ENCODE measurements at regions not wholly inside any gene's neighbourhood (a gene's known extent, or its start where the extent isn't known, plus 50 kb on each side); places are given as distances from the start of the nearest gene placed in this dataset.

- ATAC-seq (no peak), DNase-seq (no peak)
- Mint-ChIP-seq H3K4me1 (peaks cover 0 to 4% of the 10 kb centered on the region in 2 donors), H3K9me3 (peaks cover 2 to 4% of the 10 kb centered on the region in 2 donors), H3K36me3 (no peaks in the 10 kb centered on the region), H3K4me3 (no peak overlapping the region), H3K27ac (no peak overlapping the region), H3K27me3 (ENCODE audit: low read depth in 2 of 2) (peaks cover 0 to 3% of the 10 kb centered on the region in 2 donors)
- 82% methylated on average over 4 of the region's 5 CpGs for WGBS (ENCODE audit: insufficient coverage)
- intact Hi-C loops (cut with micrococcal nuclease), result no loop called here
- no peaks in the 10 kb centered on the region for H3K36me3 ChIP-seq (ENCODE audit: control insufficient read depth, insufficient read depth, low read length)
- no peak overlapping the region for H3K27ac ChIP-seq (ENCODE audit: low read length)
- no peak overlapping the region for H3K4me3 ChIP-seq (ENCODE audit: low read length)
- no peaks in the 10 kb centered on the region for H3K9me3 ChIP-seq (ENCODE audit: control insufficient read depth, insufficient read depth, low read length)
- H3K27me3 ChIP-seq (ENCODE audit: control insufficient read depth, insufficient read depth, low read length), result no peaks in the 10 kb centered on the region
- H3K4me1 ChIP-seq (ENCODE audit: control insufficient read depth, insufficient read depth, low read length), result no peaks in the 10 kb centered on the region
- TF ChIP-seq CTCF (IDR thresholded peaks at IDR 0.05), result no peak
Measured at GRCh38 chr15:35648941-35649340, 103.0 kb upstream of the DPH6 start.

- Histone ChIP-seq H3K27me3 (ENCODE audit: control insufficient read depth, insufficient read depth, low read length) (no peaks in the 10 kb centered on the region), H3K4me3 (ENCODE audit: low read length) (no peak overlapping the region), H3K36me3 (ENCODE audit: control insufficient read depth, insufficient read depth, low read length) (no peaks in the 10 kb centered on the region), H3K27ac (ENCODE audit: low read length) (no peak overlapping the region), H3K9me3 (ENCODE audit: control insufficient read depth, insufficient read depth, low read length) (no peaks in the 10 kb centered on the region), H3K4me1 (ENCODE audit: control insufficient read depth, insufficient read depth, low read length) (no peaks in the 10 kb centered on the region)
- intact Hi-C loops (cut with micrococcal nuclease), result no loop called here
- peaks cover 2 to 4% of the 10 kb centered on the region in 2 donors for H3K9me3 Mint-ChIP-seq
- no peak for DNase-seq
- no peak overlapping the region for H3K27ac Mint-ChIP-seq
- no peak for TF ChIP-seq CTCF (IDR thresholded peaks at IDR 0.05)
- WGBS (ENCODE audit: insufficient coverage), result 97% methylated on average over 4 of the region's 4 CpGs
- peaks cover 0 to 3% of the 10 kb centered on the region in 2 donors for H3K27me3 Mint-ChIP-seq (ENCODE audit: low read depth in 2 of 2)
- peaks cover 0 to 4% of the 10 kb centered on the region in 2 donors for H3K4me1 Mint-ChIP-seq
- H3K4me3 Mint-ChIP-seq, result no peak overlapping the region
- no peak for ATAC-seq
- H3K36me3 Mint-ChIP-seq, result no peaks in the 10 kb centered on the region
Measured at GRCh38 chr15:35649575-35649974, 103.6 kb upstream of the DPH6 start.

GRCh38 chr15:35654332-35654731, 108.4 kb upstream of the DPH6 start:
- H3K9me3 Mint-ChIP-seq, result peaks cover 0 to 4% of the 10 kb centered on the region in 2 donors
- H3K4me1 Mint-ChIP-seq, result peaks cover 0 to 4% of the 10 kb centered on the region in 2 donors
- H3K27ac Mint-ChIP-seq, result no peak overlapping the region
- no peak overlapping the region for H3K27ac ChIP-seq (ENCODE audit: low read length)
- H3K36me3 ChIP-seq (ENCODE audit: control insufficient read depth, insufficient read depth, low read length), result no peaks in the 10 kb centered on the region
- peaks cover 0 to 3% of the 10 kb centered on the region in 2 donors for H3K27me3 Mint-ChIP-seq (ENCODE audit: low read depth in 2 of 2)
- TF ChIP-seq CTCF (IDR thresholded peaks at IDR 0.05), result no peak
- H3K4me3 ChIP-seq (ENCODE audit: low read length), result no peak overlapping the region
- no peaks in the 10 kb centered on the region for H3K27me3 ChIP-seq (ENCODE audit: control insufficient read depth, insufficient read depth, low read length)
- WGBS (ENCODE audit: insufficient coverage), result 89% methylated on average over 3 of the region's 3 CpGs
- no peaks in the 10 kb centered on the region for H3K36me3 Mint-ChIP-seq
- H3K4me3 Mint-ChIP-seq, result no peak overlapping the region
- ATAC-seq (no peak), DNase-seq (no peak)
- intact Hi-C loops (cut with micrococcal nuclease), result no loop called here
- no peaks in the 10 kb centered on the region for H3K9me3 ChIP-seq (ENCODE audit: control insufficient read depth, insufficient read depth, low read length)
- H3K4me1 ChIP-seq (ENCODE audit: control insufficient read depth, insufficient read depth, low read length), result no peaks in the 10 kb centered on the region

- no peaks in the 10 kb centered on the region for H3K27me3 ChIP-seq (ENCODE audit: control insufficient read depth, insufficient read depth, low read length)
- Mint-ChIP-seq H3K27ac (no peak overlapping the region), H3K36me3 (no peaks in the 10 kb centered on the region), H3K4me3 (no peak overlapping the region), H3K9me3 (no peaks in the 10 kb centered on the region), H3K4me1 (no peaks in the 10 kb centered on the region), H3K27me3 (ENCODE audit: low read depth in 2 of 2) (no peaks in the 10 kb centered on the region)
- no peaks in the 10 kb centered on the region for H3K36me3 ChIP-seq (ENCODE audit: control insufficient read depth, insufficient read depth, low read length)
- H3K4me1 ChIP-seq (ENCODE audit: control insufficient read depth, insufficient read depth, low read length), result no peaks in the 10 kb centered on the region
- no peak overlapping the region for H3K27ac ChIP-seq (ENCODE audit: low read length)
- ATAC-seq (no peak), DNase-seq (no peak)
- WGBS (ENCODE audit: insufficient coverage), result 49% methylated on average over 4 of the region's 4 CpGs
- H3K4me3 ChIP-seq (ENCODE audit: low read length), result no peak overlapping the region
- no peaks in the 10 kb centered on the region for H3K9me3 ChIP-seq (ENCODE audit: control insufficient read depth, insufficient read depth, low read length)
- intact Hi-C loops (cut with micrococcal nuclease), result no loop called here
- TF ChIP-seq CTCF (IDR thresholded peaks at IDR 0.05), result no peak
Measured at GRCh38 chr15:35657679-35658311, 111.8 kb upstream of the DPH6 start.

Data from natural killer cell (primary cell).